IMR-90 (cell line): ENCODE measurements at regions not wholly inside any gene's neighbourhood (a gene's known extent, or its start where the extent isn't known, plus 50 kb on each side); places are given as distances from the start of the nearest gene placed in this dataset.

ENCODE experiments used
- CEBPB ChIP-seq: IDR thresholded peaks from 2 replicates; pipeline ENCODE4 v1.6.1; 2012; ENCODE audit warnings: low read depth, low read length, improper control_type of control experiment
- CTCF ChIP-seq: conservative IDR thresholded peaks from 2 replicates; pipeline ENCODE4 v1.5.1; 2012; ENCODE audit warnings: mild to moderate bottlenecking, low read depth, low read length, improper control_type of control experiment
- POLR2A ChIP-seq: IDR thresholded peaks from 2 replicates; pipeline ENCODE4 v1.6.1; 2012; ENCODE audit warnings: mild to moderate bottlenecking, low read depth, low read length
- RAD21 ChIP-seq: IDR thresholded peaks from 2 replicates; pipeline ENCODE4 v1.6.1; 2012; ENCODE audit warnings: low read length, improper control_type of control experiment

GRCh38 chr1:234668577-234668955 lies 58.6 kb upstream of the IRF2BP2 start:
- TF ChIP-seq POLR2A (no peak), CTCF (no peak), CEBPB (no peak), RAD21 (no peak)
